ENCODE measurements at regions not wholly inside any gene's neighbourhood (a gene's known extent, or its start where the extent isn't known, plus 50 kb on each side); places are given as distances from the start of the nearest gene placed in this dataset.
A peak's percentile ranks its signal among the peaks of the same experiment; 100 is the strongest.
"Not testable (repeated sequence)": the region's sequence is repeated elsewhere in the genome, so short reads cannot be mapped to it uniquely, and the experiment has no call there.

- DNase-seq, result no peak
Measured at GRCh38 chr2:84373391-84373790, 85.7 kb downstream of the SUCLG1 start.

- no peak for DNase-seq
Measured at GRCh38 chr2:84362541-84362940, 96.5 kb downstream of the SUCLG1 start.

GRCh38 chr2:84338069-84338468 lies 121.0 kb downstream of the SUCLG1 start:
- DNase-seq, result no peak

- no peak for DNase-seq
Measured at GRCh38 chr2:84327645-84328249, 131.3 kb downstream of the SUCLG1 start.

GRCh38 chr2:84326831-84327432 lies 132.1 kb downstream of the SUCLG1 start:
- no peak for DNase-seq

- no peak for DNase-seq
Measured at GRCh38 chr2:84323890-84324289, 135.2 kb downstream of the SUCLG1 start.

- no peak for DNase-seq
Measured at GRCh38 chr2:84320940-84321339, 138.1 kb downstream of the SUCLG1 start.

- DNase-seq, result no peak
Measured at GRCh38 chr2:84319581-84319980, 139.5 kb downstream of the SUCLG1 start.

- no peak for DNase-seq
Measured at GRCh38 chr2:84317135-84317534, 141.9 kb downstream of the SUCLG1 start.

- peak; percentile 75 for DNase-seq
Measured at GRCh38 chr2:84314901-84315330, 144.2 kb downstream of the SUCLG1 start.

- no peak for DNase-seq
Measured at GRCh38 chr2:84314250-84314649, 144.8 kb downstream of the SUCLG1 start.

GRCh38 chr2:84309281-84309680 lies 149.8 kb downstream of the SUCLG1 start:
- no peak for DNase-seq

- no peak for DNase-seq
Measured at GRCh38 chr2:84306361-84306760, 152.7 kb downstream of the SUCLG1 start.

GRCh38 chr2:84302513-84303412 lies 156.3 kb downstream of the SUCLG1 start:
- peak; percentile 16 for DNase-seq

- no peak for DNase-seq
Measured at GRCh38 chr2:84301717-84302116, 157.4 kb downstream of the SUCLG1 start.

GRCh38 chr2:84300696-84301029 lies 158.4 kb downstream of the SUCLG1 start:
- DNase-seq, result no peak

- not testable (repeated sequence) for DNase-seq
Measured at GRCh38 chr2:84300001-84300695, 158.9 kb downstream of the SUCLG1 start.

GRCh38 chr2:84299211-84299775 lies 159.8 kb downstream of the SUCLG1 start:
- no peak for DNase-seq

- no peak for DNase-seq
Measured at GRCh38 chr2:84297155-84297554, 161.9 kb downstream of the SUCLG1 start.

GRCh38 chr2:84293791-84294380 lies 165.2 kb downstream of the SUCLG1 start:
- DNase-seq, result no peak

- DNase-seq, result no peak
Measured at GRCh38 chr2:84292545-84292944, 166.5 kb downstream of the SUCLG1 start.

- DNase-seq, result no peak
Measured at GRCh38 chr2:84290537-84290936, 168.5 kb downstream of the SUCLG1 start.

GRCh38 chr2:84288293-84288692 lies 170.8 kb downstream of the SUCLG1 start:
- DNase-seq, result no peak
